ENCODE measurements at regions not wholly inside any gene's neighbourhood (a gene's known extent, or its start where the extent isn't known, plus 50 kb on each side); places are given as distances from the start of the nearest gene placed in this dataset.

DNA sequence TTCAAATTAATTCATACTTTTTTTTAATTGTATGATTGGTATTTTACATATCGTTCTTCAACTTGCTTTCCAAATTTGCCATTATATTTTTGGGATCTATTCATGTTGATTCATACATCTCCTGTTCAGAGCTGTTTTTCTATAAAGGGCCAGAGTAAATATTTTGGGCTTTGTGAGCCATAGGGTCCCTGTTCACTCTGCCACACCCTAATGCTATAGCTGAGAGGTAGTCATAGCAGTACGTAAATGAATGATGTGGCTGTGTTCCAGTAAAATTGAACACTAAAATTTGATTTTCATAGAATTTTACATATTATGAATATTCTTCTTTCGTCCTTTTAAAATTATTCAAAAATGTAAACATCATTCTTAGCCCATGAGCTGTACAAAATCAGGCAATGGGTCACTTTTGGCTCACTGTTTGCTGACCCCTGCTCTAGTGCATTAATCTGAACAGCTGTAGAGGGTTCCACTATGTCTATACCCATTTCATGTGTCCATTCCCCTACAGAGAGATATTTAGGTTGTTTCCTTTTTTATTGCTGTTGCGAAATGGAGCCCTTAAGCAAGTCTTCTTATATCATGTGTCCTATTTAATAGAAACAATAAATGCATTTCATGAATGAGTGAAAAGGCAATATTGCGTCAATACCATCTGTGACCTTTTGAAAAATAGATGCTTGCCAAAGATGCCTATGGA lies 136.4 kb upstream of the SALL4 start:
- DNase-seq (ENCODE audit: low read depth): no peak
- TF ChIP-seq, protein P1, sequence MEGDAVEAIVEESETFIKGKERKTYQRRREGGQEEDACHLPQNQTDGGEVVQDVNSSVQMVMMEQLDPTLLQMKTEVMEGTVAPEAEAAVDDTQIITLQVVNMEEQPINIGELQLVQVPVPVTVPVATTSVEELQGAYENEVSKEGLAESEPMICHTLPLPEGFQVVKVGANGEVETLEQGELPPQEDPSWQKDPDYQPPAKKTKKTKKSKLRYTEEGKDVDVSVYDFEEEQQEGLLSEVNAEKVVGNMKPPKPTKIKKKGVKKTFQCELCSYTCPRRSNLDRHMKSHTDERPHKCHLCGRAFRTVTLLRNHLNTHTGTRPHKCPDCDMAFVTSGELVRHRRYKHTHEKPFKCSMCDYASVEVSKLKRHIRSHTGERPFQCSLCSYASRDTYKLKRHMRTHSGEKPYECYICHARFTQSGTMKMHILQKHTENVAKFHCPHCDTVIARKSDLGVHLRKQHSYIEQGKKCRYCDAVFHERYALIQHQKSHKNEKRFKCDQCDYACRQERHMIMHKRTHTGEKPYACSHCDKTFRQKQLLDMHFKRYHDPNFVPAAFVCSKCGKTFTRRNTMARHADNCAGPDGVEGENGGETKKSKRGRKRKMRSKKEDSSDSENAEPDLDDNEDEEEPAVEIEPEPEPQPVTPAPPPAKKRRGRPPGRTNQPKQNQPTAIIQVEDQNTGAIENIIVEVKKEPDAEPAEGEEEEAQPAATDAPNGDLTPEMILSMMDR (conservative IDR thresholded peaks at IDR 0.05; ENCODE audit: low read depth, low read length): no peak
- no peak overlapping the region for H3K4me3 ChIP-seq (ENCODE audit: low read depth, low read length)

DNA sequence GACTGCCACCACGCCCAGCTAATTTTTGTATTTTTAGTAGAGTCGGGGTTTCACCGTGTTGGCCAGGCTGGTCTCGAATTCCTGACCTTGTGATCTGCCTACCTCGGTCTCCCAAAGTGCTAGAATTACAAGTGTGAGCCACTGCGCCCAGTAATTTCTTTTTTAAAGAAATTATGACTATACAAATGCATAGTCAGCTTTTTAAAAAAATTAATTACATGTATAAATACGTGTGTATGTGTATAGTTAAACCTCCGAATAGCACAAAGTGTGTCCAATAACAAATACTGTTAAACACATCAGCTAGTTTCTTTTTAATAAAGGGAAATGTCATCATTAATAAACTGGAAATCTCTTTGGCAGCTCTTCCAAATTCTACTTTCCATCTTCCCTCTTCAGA lies 135.5 kb upstream of the SALL4 start:
- no peak overlapping the region for H3K4me3 ChIP-seq (ENCODE audit: low read depth, low read length)
- TF ChIP-seq, protein P1 (conservative IDR thresholded peaks at IDR 0.05; ENCODE audit: low read depth, low read length): no peak
- DNase-seq (ENCODE audit: low read depth): no peak

DNA sequence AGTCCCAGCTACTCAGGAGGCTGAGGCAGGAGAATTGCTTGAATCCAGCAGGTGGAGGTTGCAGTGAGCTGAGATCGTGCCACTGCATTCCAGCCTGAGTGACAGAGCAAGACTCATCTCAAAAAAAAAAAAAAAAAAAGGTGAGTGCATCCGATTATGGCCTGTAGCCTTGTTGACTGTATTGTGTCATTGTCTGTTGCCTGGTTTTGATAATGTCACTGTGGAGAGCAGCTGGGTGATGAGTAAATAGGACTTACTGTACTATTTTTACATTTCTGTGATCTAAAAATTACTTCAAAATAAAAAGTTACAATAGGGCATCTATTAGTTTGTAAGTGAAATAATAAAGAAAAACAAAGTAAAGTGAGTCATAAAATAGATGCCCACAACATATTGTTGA lies 134.1 kb upstream of the SALL4 start:
- no peak for DNase-seq (ENCODE audit: low read depth)
- TF ChIP-seq, protein P1 (conservative IDR thresholded peaks at IDR 0.05; ENCODE audit: low read depth, low read length): no peak
- no peak overlapping the region for H3K4me3 ChIP-seq (ENCODE audit: low read depth, low read length)

DNA sequence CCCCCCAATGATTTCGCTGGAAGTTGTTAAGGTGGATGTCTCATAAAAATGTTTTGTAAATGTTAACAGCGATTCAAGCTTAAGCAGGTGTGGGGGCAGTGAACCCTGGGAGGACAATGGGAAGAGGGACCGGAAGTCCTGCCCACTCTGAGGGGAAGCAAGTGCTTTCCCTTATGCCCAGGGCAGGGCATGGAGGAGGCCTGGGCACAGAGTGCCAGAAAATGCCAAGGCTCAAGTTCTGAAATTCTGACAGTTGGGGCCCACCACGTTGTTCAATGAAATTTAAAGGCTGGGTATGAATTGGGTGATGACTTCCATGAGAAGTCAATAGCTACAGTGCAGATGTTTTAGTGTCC lies 132.7 kb upstream of the SALL4 start:
- no peak overlapping the region for H3K4me3 ChIP-seq (ENCODE audit: low read depth, low read length)
- TF ChIP-seq, protein P1 (conservative IDR thresholded peaks at IDR 0.05; ENCODE audit: low read depth, low read length): no peak
- no peak for DNase-seq (ENCODE audit: low read depth)

DNA sequence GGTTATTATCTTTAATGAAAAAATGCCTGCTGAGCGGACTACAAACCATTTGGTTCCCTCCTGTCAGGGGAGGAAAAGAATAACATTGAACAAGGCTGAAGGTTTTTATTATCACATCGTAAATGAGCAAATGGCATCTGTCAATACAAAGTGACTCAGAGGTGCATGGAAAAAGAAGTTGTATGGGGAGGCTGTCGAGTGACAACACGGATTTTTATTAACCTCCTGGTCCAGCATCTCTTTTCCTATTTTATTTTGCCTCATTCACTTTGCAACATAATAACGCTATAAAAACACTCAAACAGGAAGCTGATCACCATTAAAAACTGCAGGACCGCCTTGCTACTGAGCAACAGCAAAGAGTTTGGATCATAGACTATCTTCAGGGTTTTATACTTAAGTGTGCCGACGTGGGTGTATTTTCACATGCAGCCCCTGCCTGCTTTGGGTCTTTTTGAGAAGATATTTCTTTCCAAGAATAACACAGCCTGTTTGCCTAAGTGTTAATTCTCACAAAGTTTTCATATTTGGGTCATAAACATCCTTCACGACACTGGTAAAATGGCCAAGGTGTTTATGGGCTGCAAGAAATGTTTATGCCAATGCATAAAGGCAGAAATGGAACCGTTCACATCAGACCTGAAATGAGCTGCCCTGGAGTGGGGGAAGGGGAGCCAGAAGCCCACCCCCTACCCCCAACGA lies 132.1 kb upstream of the SALL4 start:
- no peak for DNase-seq (ENCODE audit: low read depth)
- H3K4me3 ChIP-seq (ENCODE audit: low read depth, low read length): no peak overlapping the region
- TF ChIP-seq, protein P1 (conservative IDR thresholded peaks at IDR 0.05; ENCODE audit: low read depth, low read length): no peak

GRCh38 chr20:51931371-51931781 lies 129.1 kb upstream of the SALL4 start:
- no peak overlapping the region for H3K4me3 ChIP-seq (ENCODE audit: low read depth, low read length)
- no peak for DNase-seq (ENCODE audit: low read depth)
- TF ChIP-seq, protein P1 (conservative IDR thresholded peaks at IDR 0.05; ENCODE audit: low read depth, low read length): no peak

- peak; percentile 19 for DNase-seq (ENCODE audit: low read depth)
- TF ChIP-seq, protein P1 (conservative IDR thresholded peaks at IDR 0.05; ENCODE audit: low read depth, low read length): no peak
- H3K4me3 ChIP-seq (ENCODE audit: low read depth, low read length): no peak overlapping the region
Observed at GRCh38 chr20:51930775-51931174, 128.5 kb upstream of the SALL4 start.
